SU-DHL-6 (cell line): ENCODE measurements at regions not wholly inside any gene's neighbourhood (a gene's known extent, or its start where the extent isn't known, plus 50 kb on each side); places are given as distances from the start of the nearest gene placed in this dataset.

Experiments used
- CTCF ChIP-seq: fragments of 200-600 bp; sonication (generic); IDR thresholded peaks from one replicate; pipeline ENCODE4 v1.5.1; 2017; ENCODE audit warnings: antibody characterized with exemption, mild to moderate bottlenecking, low read length, moderate library complexity; ENCODE audit not compliant: insufficient read depth, poor library complexity, severe bottlenecking
- EZH2phosphoT487 ChIP-seq: fragments of 200-600 bp; sonication (generic), shearing (Covaris generic); conservative IDR thresholded peaks from 2 replicates; pipeline ENCODE4 v1.6.1; 2018; ENCODE audit warnings: mild to moderate bottlenecking, antibody characterized with exemption, low read length, moderate library complexity, mixed read lengths

GRCh38 chr11:80109031-80109430 is 668.2 kb upstream of the TENM4 start:
- TF ChIP-seq CTCF (no peak), EZH2phosphoT487 (no peak)
